GM12891 (cell line): ENCODE measurements at regions not wholly inside any gene's neighbourhood (a gene's known extent, or its start where the extent isn't known, plus 50 kb on each side); places are given as distances from the start of the nearest gene placed in this dataset.
"Not testable (repeated sequence)": the region's sequence is repeated elsewhere in the genome, so short reads cannot be mapped to it uniquely, and the experiment has no call there.

ENCODE experiments used
- POLR2A ChIP-seq: IDR thresholded peaks from 2 replicates; pipeline ENCODE4 v1.6.1; 2011; ENCODE audit warnings: low read depth, low read length, control low read depth
- POLR2AphosphoS5 ChIP-seq: IDR thresholded peaks from 2 replicates; pipeline ENCODE4 v1.6.1; 2011; ENCODE audit warnings: low read depth, low read length, control low read depth
- SPI1 ChIP-seq: IDR thresholded peaks from 2 replicates; pipeline ENCODE4 v1.6.1; 2011; ENCODE audit warnings: low read depth, low read length, control low read depth

- not testable (repeated sequence) for TF ChIP-seq POLR2A, SPI1, POLR2AphosphoS5
These were observed 81.7 kb upstream of the PRL start for GRCh38 chr6:22378536-22378935.
